ENCODE measurements at regions not wholly inside any gene's neighbourhood (a gene's known extent, or its start where the extent isn't known, plus 50 kb on each side); places are given as distances from the start of the nearest gene placed in this dataset.

DNA sequence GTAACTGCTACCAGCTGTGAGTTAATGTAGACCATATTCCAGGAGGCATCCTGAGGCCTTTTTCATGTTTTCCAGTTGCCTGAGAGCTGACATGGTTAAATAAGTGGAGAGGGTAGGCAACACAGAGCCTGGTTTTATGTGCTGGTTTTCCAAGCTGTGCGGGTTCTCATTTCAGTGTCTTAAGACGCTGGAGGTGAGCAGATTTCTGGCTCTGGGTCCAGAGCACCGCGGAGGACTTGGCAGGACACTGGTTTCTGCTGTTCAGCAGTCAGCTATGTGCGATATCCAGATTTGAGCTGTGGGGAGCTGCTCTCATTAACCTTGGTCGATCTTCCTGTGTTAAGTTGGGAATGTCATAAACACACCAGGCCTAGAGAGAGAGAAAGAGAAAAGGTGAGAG, 680.8 kb downstream of the BCL11B start:
- TF ChIP-seq, protein P1, sequence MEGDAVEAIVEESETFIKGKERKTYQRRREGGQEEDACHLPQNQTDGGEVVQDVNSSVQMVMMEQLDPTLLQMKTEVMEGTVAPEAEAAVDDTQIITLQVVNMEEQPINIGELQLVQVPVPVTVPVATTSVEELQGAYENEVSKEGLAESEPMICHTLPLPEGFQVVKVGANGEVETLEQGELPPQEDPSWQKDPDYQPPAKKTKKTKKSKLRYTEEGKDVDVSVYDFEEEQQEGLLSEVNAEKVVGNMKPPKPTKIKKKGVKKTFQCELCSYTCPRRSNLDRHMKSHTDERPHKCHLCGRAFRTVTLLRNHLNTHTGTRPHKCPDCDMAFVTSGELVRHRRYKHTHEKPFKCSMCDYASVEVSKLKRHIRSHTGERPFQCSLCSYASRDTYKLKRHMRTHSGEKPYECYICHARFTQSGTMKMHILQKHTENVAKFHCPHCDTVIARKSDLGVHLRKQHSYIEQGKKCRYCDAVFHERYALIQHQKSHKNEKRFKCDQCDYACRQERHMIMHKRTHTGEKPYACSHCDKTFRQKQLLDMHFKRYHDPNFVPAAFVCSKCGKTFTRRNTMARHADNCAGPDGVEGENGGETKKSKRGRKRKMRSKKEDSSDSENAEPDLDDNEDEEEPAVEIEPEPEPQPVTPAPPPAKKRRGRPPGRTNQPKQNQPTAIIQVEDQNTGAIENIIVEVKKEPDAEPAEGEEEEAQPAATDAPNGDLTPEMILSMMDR (conservative IDR thresholded peaks at IDR 0.05 in 1 of 2, IDR thresholded peaks at IDR 0.05 in 1 of 2; ENCODE audit: extremely low read depth in 1 of 2, insufficient read depth in 1 of 2, low read depth in 1 of 2, low read length in 2 of 2) = no peak
- TF ChIP-seq EZH2 (IDR thresholded peaks at IDR 0.05; ENCODE audit: borderline replicate concordance, low read length) = no peak

Data from mammary epithelial cell (primary cell).